Mesothelial cell of epicardium (in vitro differentiated cells): ENCODE measurements at regions not wholly inside any gene's neighbourhood (a gene's known extent, or its start where the extent isn't known, plus 50 kb on each side); places are given as distances from the start of the nearest gene placed in this dataset.
A peak's percentile ranks its signal among the peaks of the same experiment; 100 is the strongest.

ENCODE experiments used
- DNase-seq, 2 experiments: peaks; one replicate each; pipeline ENCODE4 v3.0.0; 2021; ENCODE audit warnings: low spot score in 2 of 2; ENCODE audit not compliant: unreplicated experiment in 2 of 2
- H3K27ac Mint-ChIP-seq: 2 replicates; pipeline ENCODE4 v1.8.0; 2021; ENCODE audit warnings: mixed read lengths
- H3K27me3 Mint-ChIP-seq: 2 replicates; pipeline ENCODE4 v1.8.0; 2021; ENCODE audit warnings: low read depth, mixed read lengths
- H3K36me3 Mint-ChIP-seq: 2 replicates; pipeline ENCODE4 v1.8.0; 2021; ENCODE audit warnings: mixed read lengths
- H3K4me1 Mint-ChIP-seq: 2 replicates; pipeline ENCODE4 v1.8.0; 2021; ENCODE audit warnings: mixed read lengths
- H3K4me3 Mint-ChIP-seq: 2 replicates; pipeline ENCODE4 v1.8.0; 2021; ENCODE audit warnings: mild to moderate bottlenecking, moderate library complexity, mixed read lengths
- H3K9me3 Mint-ChIP-seq: 2 replicates; pipeline ENCODE4 v1.8.0; 2021; ENCODE audit warnings: mixed read lengths
- CTCF ChIP-seq: fragments of 200-600 bp; sonication (generic); IDR thresholded peaks from one replicate; pipeline ENCODE4 v1.5.0; 2021; ENCODE audit warnings: antibody characterized with exemption; ENCODE audit not compliant: unreplicated experiment

- Mint-ChIP-seq H3K36me3 (no peaks in the 10 kb centered on the region), H3K4me1 (peaks cover 31% of the 10 kb centered on the region), H3K27ac (no peak overlapping the region), H3K9me3 (no peaks in the 10 kb centered on the region), H3K27me3 (no peaks in the 10 kb centered on the region), H3K4me3 (no peak overlapping the region)
- TF ChIP-seq CTCF = no peak
- no peak for DNase-seq
These were observed 71.5 kb upstream of the ARHGAP5 start for GRCh38 chr14:32005628-32006027.

GRCh38 chr14:32006263-32007110, 70.6 kb upstream of the ARHGAP5 start:
- TF ChIP-seq CTCF = no peak
- Mint-ChIP-seq H3K27ac (no peak overlapping the region), H3K4me3 (no peak overlapping the region), H3K9me3 (no peaks in the 10 kb centered on the region), H3K36me3 (no peaks in the 10 kb centered on the region), H3K27me3 (no peaks in the 10 kb centered on the region), H3K4me1 (peaks cover 37% of the 10 kb centered on the region)
- no peak for DNase-seq

- Mint-ChIP-seq H3K36me3 (no peaks in the 10 kb centered on the region), H3K9me3 (no peaks in the 10 kb centered on the region), H3K27ac (peak overlapping the region; percentile 89), H3K27me3 (no peaks in the 10 kb centered on the region), H3K4me1 (peaks cover 40% of the 10 kb centered on the region), H3K4me3 (no peak overlapping the region)
- no peak for TF ChIP-seq CTCF
- no peak for DNase-seq
These were observed 69.2 kb upstream of the ARHGAP5 start for GRCh38 chr14:32007755-32008362.

- Mint-ChIP-seq H3K4me1 (peaks cover 41% of the 10 kb centered on the region), H3K27me3 (no peaks in the 10 kb centered on the region), H3K9me3 (no peaks in the 10 kb centered on the region), H3K36me3 (no peaks in the 10 kb centered on the region), H3K4me3 (no peak overlapping the region), H3K27ac (no peak overlapping the region)
- TF ChIP-seq CTCF = no peak
- DNase-seq = no peak
These were observed 68.4 kb upstream of the ARHGAP5 start for GRCh38 chr14:32008602-32009193.

GRCh38 chr14:32009221-32009975, 67.7 kb upstream of the ARHGAP5 start:
- no peak for DNase-seq
- peaks cover 46% of the 10 kb centered on the region for H3K4me1 Mint-ChIP-seq
- H3K36me3 Mint-ChIP-seq = no peaks in the 10 kb centered on the region
- TF ChIP-seq CTCF = no peak
- H3K9me3 Mint-ChIP-seq = no peaks in the 10 kb centered on the region
- H3K4me3 Mint-ChIP-seq = no peak overlapping the region
- no peaks in the 10 kb centered on the region for H3K27me3 Mint-ChIP-seq
- H3K27ac Mint-ChIP-seq = no peak overlapping the region
